ENCODE measurements at regions not wholly inside any gene's neighbourhood (a gene's known extent, or its start where the extent isn't known, plus 50 kb on each side); places are given as distances from the start of the nearest gene placed in this dataset.

- intact Hi-C loops (cut with DNase I), result no loop called here
- TF ChIP-seq POLR2AphosphoS5 (IDR thresholded peaks at IDR 0.05; ENCODE audit: insufficient read depth in 1 of 2, low read depth in 1 of 2), result no peak
- TF ChIP-seq POLR2A (IDR thresholded peaks at IDR 0.05), result no peak
- no peak for TF ChIP-seq CTCF (IDR thresholded peaks at IDR 0.05)
- Histone ChIP-seq H3K4me3 (no peak overlapping the region), H3K27ac (no peak overlapping the region), H3K27me3 (no peaks in the 10 kb centered on the region), H3K4me1 (no peaks in the 10 kb centered on the region), H3K36me3 (no peaks in the 10 kb centered on the region), H3K9me3 (no peaks in the 10 kb centered on the region)
- no peak for DNase-seq (ENCODE audit: extremely low spot score in 2 of 2)
These were observed 110.3 kb upstream of the CEP85L start for GRCh38 chr6:118761645-118762044.

- TF ChIP-seq POLR2AphosphoS5 (IDR thresholded peaks at IDR 0.05; ENCODE audit: insufficient read depth in 1 of 2, low read depth in 1 of 2) (no peak), POLR2A (IDR thresholded peaks at IDR 0.05) (no peak), CTCF (IDR thresholded peaks at IDR 0.05) (no peak)
- Histone ChIP-seq H3K9me3 (no peaks in the 10 kb centered on the region), H3K27me3 (no peaks in the 10 kb centered on the region), H3K27ac (no peak overlapping the region), H3K36me3 (no peaks in the 10 kb centered on the region), H3K4me1 (no peaks in the 10 kb centered on the region), H3K4me3 (no peak overlapping the region)
- intact Hi-C loops (cut with DNase I), result no loop called here
- no peak for DNase-seq (ENCODE audit: extremely low spot score in 2 of 2)
These were observed 107.6 kb upstream of the CEP85L start for GRCh38 chr6:118758946-118759345.

GRCh38 chr6:118755941-118756646 is 104.7 kb upstream of the CEP85L start:
- intact Hi-C loops (cut with DNase I), result no loop called here
- Histone ChIP-seq H3K36me3 (no peaks in the 10 kb centered on the region), H3K27me3 (no peaks in the 10 kb centered on the region), H3K9me3 (no peaks in the 10 kb centered on the region), H3K4me1 (no peaks in the 10 kb centered on the region), H3K27ac (no peak overlapping the region), H3K4me3 (no peak overlapping the region)
- TF ChIP-seq CTCF (IDR thresholded peaks at IDR 0.05) (no peak), POLR2A (IDR thresholded peaks at IDR 0.05) (no peak)
- peak in 1 of 2 donors; percentile 16 for DNase-seq (ENCODE audit: extremely low spot score in 2 of 2)

DNA sequence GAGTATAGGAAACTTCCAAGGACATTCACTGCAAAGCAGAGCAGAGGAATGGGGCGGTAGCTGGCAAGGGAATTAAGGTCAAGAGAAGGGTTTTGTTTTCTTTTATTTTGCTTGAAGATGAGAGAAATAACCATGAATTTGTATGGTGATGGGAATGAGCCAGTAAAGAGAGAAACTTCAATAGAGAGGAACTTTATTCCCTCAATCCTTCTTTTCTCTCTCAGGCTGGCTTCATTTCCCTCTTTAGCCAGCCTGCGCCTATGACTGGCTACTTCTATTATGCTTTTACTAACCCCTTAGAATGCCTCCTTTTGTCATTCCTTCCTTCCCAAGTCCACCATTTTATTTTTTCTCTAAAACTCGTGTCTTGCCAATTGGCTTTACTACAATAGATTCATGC is 101.4 kb upstream of the CEP85L start:
- Histone ChIP-seq H3K36me3 (no peaks in the 10 kb centered on the region), H3K4me3 (no peak overlapping the region), H3K9me3 (no peaks in the 10 kb centered on the region), H3K27me3 (no peaks in the 10 kb centered on the region), H3K27ac (no peak overlapping the region), H3K4me1 (no peaks in the 10 kb centered on the region)
- no peak for TF ChIP-seq POLR2AphosphoS5 (IDR thresholded peaks at IDR 0.05; ENCODE audit: insufficient read depth in 1 of 2, low read depth in 1 of 2)
- TF ChIP-seq CTCF (IDR thresholded peaks at IDR 0.05), result no peak
- TF ChIP-seq POLR2A (IDR thresholded peaks at IDR 0.05), result no peak
- DNase-seq (ENCODE audit: extremely low spot score in 2 of 2), result no peak
- intact Hi-C loops (cut with DNase I), result no loop called here

DNA sequence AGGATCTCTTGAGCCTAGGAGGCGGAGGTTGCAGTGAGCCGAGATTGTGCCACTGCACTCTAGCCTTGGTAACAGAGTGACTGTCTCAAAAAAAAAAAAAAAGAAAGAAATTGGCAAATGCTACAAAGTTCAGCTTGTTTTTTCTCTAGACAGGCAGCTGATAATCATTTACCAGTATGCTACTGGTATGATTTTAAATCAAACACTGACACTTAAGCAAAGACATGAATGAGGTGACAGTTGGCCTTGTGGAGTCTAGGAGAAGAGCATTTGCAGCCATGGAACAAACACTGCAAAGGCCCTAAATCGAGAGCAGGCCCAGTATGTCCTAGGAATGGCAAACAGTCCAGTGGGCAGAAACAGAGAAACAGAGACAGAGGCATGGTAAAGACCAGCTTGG is 99.7 kb upstream of the CEP85L start:
- DNase-seq (ENCODE audit: extremely low spot score in 2 of 2), result peak in 1 of 2 donors; percentile 2
- Histone ChIP-seq H3K4me1 (no peaks in the 10 kb centered on the region), H3K36me3 (no peaks in the 10 kb centered on the region), H3K9me3 (no peaks in the 10 kb centered on the region), H3K4me3 (no peak overlapping the region), H3K27me3 (no peaks in the 10 kb centered on the region), H3K27ac (no peak overlapping the region)
- intact Hi-C loops (cut with DNase I), result no loop called here
- TF ChIP-seq POLR2AphosphoS5 (IDR thresholded peaks at IDR 0.05; ENCODE audit: insufficient read depth in 1 of 2, low read depth in 1 of 2) (no peak), POLR2A (IDR thresholded peaks at IDR 0.05) (no peak), CTCF (IDR thresholded peaks at IDR 0.05) (no peak)

All from vagina (tissue), 2 donors.